Loucy (cell line): ENCODE measurements at regions not wholly inside any gene's neighbourhood (a gene's known extent, or its start where the extent isn't known, plus 50 kb on each side); places are given as distances from the start of the nearest gene placed in this dataset.

Experiments
- H2AFZ ChIP-seq: fragments of 200-600 bp; sonication (generic); 2 replicates; pipeline ENCODE4 v1.6.0; 2016; ENCODE audit warnings: antibody characterized with exemption, mild to moderate bottlenecking, low read length, moderate library complexity
- H3F3A ChIP-seq: fragments of 200-600 bp; 2 replicates; pipeline ENCODE4 v1.6.0; 2016; ENCODE audit warnings: antibody characterized with exemption, low read depth, mild to moderate bottlenecking
- H3K27me3 ChIP-seq: fragments of 200-600 bp; sonication (generic); 2 replicates; pipeline ENCODE4 v1.6.1; 2014; ENCODE audit warnings: low read length, mild to moderate bottlenecking; ENCODE audit not compliant: insufficient read depth, poor library complexity, severe bottlenecking
- H3K36me3 ChIP-seq: fragments of 200-600 bp; sonication (generic); 2 replicates; pipeline ENCODE4 v1.6.1; 2016; ENCODE audit warnings: low read length; ENCODE audit not compliant: insufficient read depth
- H3K4me1 ChIP-seq: fragments of 200-600 bp; sonication (generic); 2 replicates; pipeline ENCODE4 v1.5.1; 2014; ENCODE audit warnings: low read length, mild to moderate bottlenecking; ENCODE audit not compliant: insufficient read depth, poor library complexity, severe bottlenecking
- H3K4me2 ChIP-seq: fragments of 200-600 bp; sonication (generic); 2 replicates; pipeline ENCODE4 v1.6.0; 2014; ENCODE audit warnings: antibody characterized with exemption, low read length, low read depth, mild to moderate bottlenecking; ENCODE audit not compliant: poor library complexity, severe bottlenecking
- H3K4me3 ChIP-seq: fragments of 200-600 bp; sonication (generic); 2 replicates; pipeline ENCODE4 v1.5.1; 2014; ENCODE audit warnings: low read length, mild to moderate bottlenecking, mixed read lengths; ENCODE audit not compliant: poor library complexity, severe bottlenecking
- H3K79me2 ChIP-seq: fragments of 200-600 bp; sonication (generic); 2 replicates; pipeline ENCODE4 v1.6.1; 2014; ENCODE audit warnings: low read length; ENCODE audit not compliant: insufficient read depth
- H3K9ac ChIP-seq: fragments of 200-600 bp; sonication (generic); 2 replicates; pipeline ENCODE4 v1.6.0; 2014; ENCODE audit warnings: mild to moderate bottlenecking, low read depth, low read length, moderate library complexity; ENCODE audit not compliant: poor library complexity, severe bottlenecking
- H3K9me2 ChIP-seq: fragments of 200-600 bp; sonication (generic); replicated peaks from 2 replicates; pipeline ENCODE4 v1.6.1; 2016; ENCODE audit warnings: low read depth, low read length, mixed read lengths
- H3K9me3 ChIP-seq: fragments of 200-600 bp; sonication (generic); 2 replicates; pipeline ENCODE4 v1.6.1; 2014; ENCODE audit warnings: mild to moderate bottlenecking, antibody characterized with exemption, low read length, low read depth; ENCODE audit not compliant: insufficient read depth
- H4K20me1 ChIP-seq: fragments of 200-600 bp; sonication (generic); 2 replicates; pipeline ENCODE4 v1.6.0; 2014; ENCODE audit warnings: antibody characterized with exemption, low read length, mild to moderate bottlenecking; ENCODE audit not compliant: insufficient read depth, poor library complexity, severe bottlenecking
- EZH2phosphoT487 ChIP-seq: fragments of 200-600 bp; IDR thresholded peaks from 2 replicates; pipeline ENCODE4 v1.6.1; 2018; ENCODE audit warnings: antibody characterized with exemption, mild to moderate bottlenecking, moderate library complexity, borderline replicate concordance
- TF ChIP-seq, protein P1 (sequence below): fragments of 200-600 bp; sonication (generic); conservative IDR thresholded peaks from 2 replicates; pipeline ENCODE4 v1.5.1; 2014; ENCODE audit warnings: mild to moderate bottlenecking, antibody characterized with exemption, low read length

GRCh38 chr4:148810461-148810860, 368.2 kb upstream of the NR3C2 start:
- H3K79me2 ChIP-seq = no peaks in the 10 kb centered on the region
- no peak overlapping the region for H3K4me3 ChIP-seq
- no peak overlapping the region for H3K9ac ChIP-seq
- no peaks in the 10 kb centered on the region for H3K27me3 ChIP-seq
- no peaks in the 10 kb centered on the region for H4K20me1 ChIP-seq
- no peak overlapping the region for H3K4me2 ChIP-seq
- H3K4me1 ChIP-seq = no peaks in the 10 kb centered on the region
- TF ChIP-seq, protein P1, sequence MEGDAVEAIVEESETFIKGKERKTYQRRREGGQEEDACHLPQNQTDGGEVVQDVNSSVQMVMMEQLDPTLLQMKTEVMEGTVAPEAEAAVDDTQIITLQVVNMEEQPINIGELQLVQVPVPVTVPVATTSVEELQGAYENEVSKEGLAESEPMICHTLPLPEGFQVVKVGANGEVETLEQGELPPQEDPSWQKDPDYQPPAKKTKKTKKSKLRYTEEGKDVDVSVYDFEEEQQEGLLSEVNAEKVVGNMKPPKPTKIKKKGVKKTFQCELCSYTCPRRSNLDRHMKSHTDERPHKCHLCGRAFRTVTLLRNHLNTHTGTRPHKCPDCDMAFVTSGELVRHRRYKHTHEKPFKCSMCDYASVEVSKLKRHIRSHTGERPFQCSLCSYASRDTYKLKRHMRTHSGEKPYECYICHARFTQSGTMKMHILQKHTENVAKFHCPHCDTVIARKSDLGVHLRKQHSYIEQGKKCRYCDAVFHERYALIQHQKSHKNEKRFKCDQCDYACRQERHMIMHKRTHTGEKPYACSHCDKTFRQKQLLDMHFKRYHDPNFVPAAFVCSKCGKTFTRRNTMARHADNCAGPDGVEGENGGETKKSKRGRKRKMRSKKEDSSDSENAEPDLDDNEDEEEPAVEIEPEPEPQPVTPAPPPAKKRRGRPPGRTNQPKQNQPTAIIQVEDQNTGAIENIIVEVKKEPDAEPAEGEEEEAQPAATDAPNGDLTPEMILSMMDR = no peak
- no peak for TF ChIP-seq EZH2phosphoT487
- no peaks in the 10 kb centered on the region for H3K36me3 ChIP-seq
- no peaks in the 10 kb centered on the region for H3K9me3 ChIP-seq
- no peaks in the 10 kb centered on the region for H3K9me2 ChIP-seq
- no peak overlapping the region for H2AFZ ChIP-seq
- no peaks in the 10 kb centered on the region for H3F3A ChIP-seq

GRCh38 chr4:148808416-148808815, 366.2 kb upstream of the NR3C2 start:
- TF ChIP-seq, protein P1 = no peak
- no peak for TF ChIP-seq EZH2phosphoT487
- Histone ChIP-seq H3K9me2 (no peaks in the 10 kb centered on the region), H4K20me1 (no peaks in the 10 kb centered on the region), H2AFZ (no peak overlapping the region), H3K4me3 (no peak overlapping the region), H3K9me3 (no peaks in the 10 kb centered on the region), H3F3A (no peaks in the 10 kb centered on the region), H3K4me2 (no peak overlapping the region), H3K9ac (no peak overlapping the region), H3K79me2 (no peaks in the 10 kb centered on the region), H3K36me3 (no peaks in the 10 kb centered on the region), H3K27me3 (no peaks in the 10 kb centered on the region), H3K4me1 (no peaks in the 10 kb centered on the region)

GRCh38 chr4:148800940-148801339, 358.7 kb upstream of the NR3C2 start:
- Histone ChIP-seq H3K9ac (no peak overlapping the region), H4K20me1 (no peaks in the 10 kb centered on the region), H3K9me2 (no peaks in the 10 kb centered on the region), H3K4me1 (no peaks in the 10 kb centered on the region), H3K79me2 (no peaks in the 10 kb centered on the region), H3K27me3 (no peaks in the 10 kb centered on the region), H3K9me3 (no peaks in the 10 kb centered on the region), H3K36me3 (no peaks in the 10 kb centered on the region), H3F3A (no peaks in the 10 kb centered on the region), H3K4me3 (no peak overlapping the region), H2AFZ (no peak overlapping the region), H3K4me2 (no peak overlapping the region)
- TF ChIP-seq, protein P1 = no peak
- no peak for TF ChIP-seq EZH2phosphoT487
